ENCODE measurements at regions not wholly inside any gene's neighbourhood (a gene's known extent, or its start where the extent isn't known, plus 50 kb on each side); places are given as distances from the start of the nearest gene placed in this dataset.

DNA sequence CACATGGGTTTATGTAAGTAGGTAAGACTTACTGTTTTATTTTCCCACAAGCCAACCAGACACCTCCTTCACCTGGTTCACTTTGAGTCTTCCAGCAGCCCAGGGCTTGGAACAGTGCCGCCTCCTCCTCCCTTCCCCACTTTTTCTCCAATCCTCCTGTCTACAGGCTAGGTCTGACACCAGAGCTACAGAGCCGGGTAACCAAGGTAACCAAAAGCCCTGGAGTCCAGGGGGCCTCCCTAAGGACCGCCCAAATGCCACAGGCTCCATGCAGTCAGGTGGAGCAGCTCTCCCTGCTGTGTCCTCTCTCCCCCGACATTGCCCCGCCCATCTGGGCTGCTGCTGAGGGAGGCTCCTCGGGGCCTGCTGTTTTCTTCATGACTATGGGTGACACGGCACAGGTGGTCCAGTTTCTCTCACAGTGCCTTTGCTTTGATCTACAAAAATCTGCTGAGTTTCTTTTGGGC, 138.0 kb upstream of the EFNA5 start:
- TF ChIP-seq, protein P1, sequence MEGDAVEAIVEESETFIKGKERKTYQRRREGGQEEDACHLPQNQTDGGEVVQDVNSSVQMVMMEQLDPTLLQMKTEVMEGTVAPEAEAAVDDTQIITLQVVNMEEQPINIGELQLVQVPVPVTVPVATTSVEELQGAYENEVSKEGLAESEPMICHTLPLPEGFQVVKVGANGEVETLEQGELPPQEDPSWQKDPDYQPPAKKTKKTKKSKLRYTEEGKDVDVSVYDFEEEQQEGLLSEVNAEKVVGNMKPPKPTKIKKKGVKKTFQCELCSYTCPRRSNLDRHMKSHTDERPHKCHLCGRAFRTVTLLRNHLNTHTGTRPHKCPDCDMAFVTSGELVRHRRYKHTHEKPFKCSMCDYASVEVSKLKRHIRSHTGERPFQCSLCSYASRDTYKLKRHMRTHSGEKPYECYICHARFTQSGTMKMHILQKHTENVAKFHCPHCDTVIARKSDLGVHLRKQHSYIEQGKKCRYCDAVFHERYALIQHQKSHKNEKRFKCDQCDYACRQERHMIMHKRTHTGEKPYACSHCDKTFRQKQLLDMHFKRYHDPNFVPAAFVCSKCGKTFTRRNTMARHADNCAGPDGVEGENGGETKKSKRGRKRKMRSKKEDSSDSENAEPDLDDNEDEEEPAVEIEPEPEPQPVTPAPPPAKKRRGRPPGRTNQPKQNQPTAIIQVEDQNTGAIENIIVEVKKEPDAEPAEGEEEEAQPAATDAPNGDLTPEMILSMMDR (IDR thresholded peaks at IDR 0.05 in 2 of 3, conservative IDR thresholded peaks at IDR 0.05 in 1 of 3; ENCODE audit: control insufficient read depth in 2 of 3, extremely low read depth in 1 of 3, insufficient read depth in 1 of 3, low read depth in 3 of 3, low read length in 3 of 3), result no peak
- TF ChIP-seq RCOR1 (conservative IDR thresholded peaks at IDR 0.05; ENCODE audit: low read depth, low read length) (no peak), EP300 (IDR thresholded peaks at IDR 0.05; ENCODE audit: borderline replicate concordance in 1 of 2, control insufficient read depth in 1 of 2, low read depth in 2 of 2, low read length in 2 of 2) (no peak)

Data from GM12878 (cell line).